ENCODE measurements at regions not wholly inside any gene's neighbourhood (a gene's known extent, or its start where the extent isn't known, plus 50 kb on each side); places are given as distances from the start of the nearest gene placed in this dataset.

- ChIA-PET POLR2A (no interaction called here), CTCF (interaction anchor here (1.4 kb wide), 1 partner anchor 25 kb away, joined by 3 read pairs; no protein-coding TSS in a partner anchor)
- no peak for DNase-seq (ENCODE audit: extremely low spot score)
- TF ChIP-seq CTCF (IDR thresholded peaks at IDR 0.05; ENCODE audit: control extremely low read depth, extremely low read depth, low read depth, missing control alignments): no peak
Measured at GRCh38 chr13:105825071-105825470, 710.4 kb downstream of the EFNB2 start.

- no peak for DNase-seq (ENCODE audit: extremely low spot score)
- no peak for TF ChIP-seq CTCF (IDR thresholded peaks at IDR 0.05; ENCODE audit: control extremely low read depth, extremely low read depth, low read depth, missing control alignments)
- CTCF ChIA-PET: no interaction called here
- POLR2A ChIA-PET: no interaction called here
Measured at GRCh38 chr13:105821337-105821736, 714.1 kb downstream of the EFNB2 start.

GRCh38 chr13:105820415-105820814, 715.0 kb downstream of the EFNB2 start:
- POLR2A ChIA-PET: no interaction called here

GRCh38 chr13:105817498-105817897, 718.0 kb downstream of the EFNB2 start:
- no peak for DNase-seq (ENCODE audit: extremely low spot score)
- ChIA-PET POLR2A (no interaction called here), CTCF (no interaction called here)
- TF ChIP-seq CTCF (IDR thresholded peaks at IDR 0.05; ENCODE audit: control extremely low read depth, extremely low read depth, low read depth, missing control alignments): no peak

More at GRCh38 chr13:105820415-105820814, 715.0 kb downstream of the EFNB2 start:
- TF ChIP-seq CTCF (IDR thresholded peaks at IDR 0.05; ENCODE audit: control extremely low read depth, extremely low read depth, low read depth, missing control alignments): no peak
- CTCF ChIA-PET: interaction anchor here (1.5 kb wide), 1 partner anchor 14 kb away, joined by 4 read pairs; no protein-coding TSS in a partner anchor
- DNase-seq (ENCODE audit: extremely low spot score): no peak

GRCh38 chr13:105816994-105817393, 718.5 kb downstream of the EFNB2 start:
- DNase-seq (ENCODE audit: extremely low spot score): no peak

GRCh38 chr13:105814902-105815250, 720.6 kb downstream of the EFNB2 start:
- CTCF ChIA-PET: no interaction called here
- POLR2A ChIA-PET: no interaction called here
- no peak for DNase-seq (ENCODE audit: extremely low spot score)
- TF ChIP-seq CTCF (IDR thresholded peaks at IDR 0.05; ENCODE audit: control extremely low read depth, extremely low read depth, low read depth, missing control alignments): no peak

More at GRCh38 chr13:105816994-105817393, 718.5 kb downstream of the EFNB2 start:
- CTCF ChIA-PET: no interaction called here
- TF ChIP-seq CTCF (IDR thresholded peaks at IDR 0.05; ENCODE audit: control extremely low read depth, extremely low read depth, low read depth, missing control alignments): no peak
- POLR2A ChIA-PET: no interaction called here
